Brain microvascular endothelial cell (primary cell): ENCODE measurements at regions not wholly inside any gene's neighbourhood (a gene's known extent, or its start where the extent isn't known, plus 50 kb on each side); places are given as distances from the start of the nearest gene placed in this dataset.
"Not testable (repeated sequence)": the region's sequence is repeated elsewhere in the genome, so short reads cannot be mapped to it uniquely, and the experiment has no call there.

Source experiments
- DNase-seq: peaks from one replicate; pipeline ENCODE4 v3.0.0-alpha.2; 2020
- H3K27ac ChIP-seq: fragments of 250-450 bp; sonication (Bioruptor Pico); 2 replicates; pipeline ENCODE4 v1.5.1; 2020; ENCODE audit warnings: mild to moderate bottlenecking, moderate library complexity
- H3K27me3 ChIP-seq: fragments of 250-450 bp; sonication (Bioruptor Pico); replicated peaks from 2 replicates; pipeline ENCODE4 v1.5.1; 2020; ENCODE audit warnings: mild to moderate bottlenecking
- H3K36me3 ChIP-seq: fragments of 250-450 bp; sonication (Bioruptor Pico); replicated peaks from 2 replicates; pipeline ENCODE4 v1.5.1; 2020; ENCODE audit warnings: mild to moderate bottlenecking
- H3K4me3 ChIP-seq: 2 replicates; pipeline ENCODE4 v1.5.1; 2011; ENCODE audit warnings: low read depth, mild to moderate bottlenecking, control low read depth, low read length, moderate library complexity
- CTCF ChIP-seq: IDR thresholded peaks from 2 replicates; pipeline ENCODE4 v1.5.1; 2011; ENCODE audit warnings: low read depth, mild to moderate bottlenecking, moderate library complexity, low read length, control low read depth, inconsistent platforms; ENCODE audit errors: missing control alignments
- in situ Hi-C: cut with HindIII; loops from 2 replicates; pipeline ENCODE4 v1.10.0; 2017; ENCODE audit warnings: low sequenced_read_pairs, low pct_ligation_motif_present

GRCh38 chr17:71600137-71600789 lies 520.6 kb upstream of the SOX9 start:
- no peaks in the 10 kb centered on the region for H3K27me3 ChIP-seq
- DNase-seq: no peak
- H3K27ac ChIP-seq: no peak overlapping the region
- no peak for TF ChIP-seq CTCF
- in situ Hi-C loops: no loop called here
- no peaks in the 10 kb centered on the region for H3K36me3 ChIP-seq
- no peak overlapping the region for H3K4me3 ChIP-seq

- H3K4me3 ChIP-seq: no peak overlapping the region
- H3K27ac ChIP-seq: no peak overlapping the region
- H3K27me3 ChIP-seq: no peaks in the 10 kb centered on the region
- in situ Hi-C loops: no loop called here
- TF ChIP-seq CTCF: no peak
- no peaks in the 10 kb centered on the region for H3K36me3 ChIP-seq
- no peak for DNase-seq
These were observed 518.8 kb upstream of the SOX9 start for GRCh38 chr17:71601894-71602504.

GRCh38 chr17:71613996-71614395 lies 506.8 kb upstream of the SOX9 start:
- no peaks in the 10 kb centered on the region for H3K36me3 ChIP-seq
- no peak for DNase-seq
- TF ChIP-seq CTCF: no peak
- H3K27me3 ChIP-seq: no peaks in the 10 kb centered on the region
- in situ Hi-C loops: no loop called here
- H3K27ac ChIP-seq: no peak overlapping the region
- H3K4me3 ChIP-seq: no peak overlapping the region

GRCh38 chr17:71615820-71616219 lies 505.0 kb upstream of the SOX9 start:
- in situ Hi-C loops: no loop called here
- no peaks in the 10 kb centered on the region for H3K36me3 ChIP-seq
- H3K4me3 ChIP-seq: no peak overlapping the region
- DNase-seq: no peak
- no peaks in the 10 kb centered on the region for H3K27me3 ChIP-seq
- H3K27ac ChIP-seq: no peak overlapping the region
- no peak for TF ChIP-seq CTCF

- H3K27ac ChIP-seq, DNase-seq, H3K36me3 ChIP-seq, H3K27me3 ChIP-seq, H3K4me3 ChIP-seq, in situ Hi-C loops: not testable (repeated sequence)
These were observed 503.1 kb upstream of the SOX9 start for GRCh38 chr17:71617767-71618166.

- TF ChIP-seq CTCF: no peak
- Histone ChIP-seq H3K27ac (no peak overlapping the region), H3K27me3 (no peaks in the 10 kb centered on the region), H3K4me3 (no peak overlapping the region), H3K36me3 (no peaks in the 10 kb centered on the region)
- in situ Hi-C loops: no loop called here
- no peak for DNase-seq
These were observed 495.5 kb upstream of the SOX9 start for GRCh38 chr17:71625330-71625729.
